SKM-1 treated with dmso at 0.1 percent for 144 hours (cell line): ENCODE measurements at regions not wholly inside any gene's neighbourhood (a gene's known extent, or its start where the extent isn't known, plus 50 kb on each side); places are given as distances from the start of the nearest gene placed in this dataset.

ENCODE experiments used
- DNase-seq: peaks from one replicate; lab custom pipeline; 2025; ENCODE audit not compliant: unreplicated experiment; lab: John Stamatoyannopoulos, UW

- DNase-seq: no peak
Measured at GRCh38 chrX:149161435-149162088, 343.5 kb downstream of the IDS start.

GRCh38 chrX:149157976-149158375 lies 347.1 kb downstream of the IDS start:
- no peak for DNase-seq

GRCh38 chrX:149152941-149153340 lies 352.2 kb downstream of the IDS start:
- DNase-seq: no peak

GRCh38 chrX:149151805-149152757 lies 353.0 kb downstream of the IDS start:
- DNase-seq: no peak

- DNase-seq: no peak
Measured at GRCh38 chrX:149145845-149146285, 359.2 kb downstream of the IDS start.

- no peak for DNase-seq
Measured at GRCh38 chrX:149131774-149132173, 373.3 kb downstream of the IDS start.

GRCh38 chrX:149129767-149130166 lies 375.3 kb downstream of the IDS start:
- DNase-seq: no peak

- DNase-seq: no peak
Measured at GRCh38 chrX:149124526-149125108, 380.5 kb downstream of the IDS start.

GRCh38 chrX:149121206-149121920 lies 383.7 kb downstream of the IDS start:
- DNase-seq: no peak

- DNase-seq: no peak
Measured at GRCh38 chrX:149120459-149120858, 384.6 kb downstream of the IDS start.

GRCh38 chrX:149114874-149115273 lies 390.2 kb downstream of the IDS start:
- DNase-seq: no peak

- DNase-seq: no peak
Measured at GRCh38 chrX:149114001-149114400, 391.1 kb downstream of the IDS start.

GRCh38 chrX:149097786-149098185 lies 407.3 kb downstream of the IDS start:
- no peak for DNase-seq

- DNase-seq: no peak
Measured at GRCh38 chrX:149092179-149092578, 412.9 kb downstream of the IDS start.

GRCh38 chrX:149079805-149080406 lies 425.2 kb downstream of the IDS start:
- no peak for DNase-seq

GRCh38 chrX:149074398-149074797 lies 430.7 kb downstream of the IDS start:
- DNase-seq: no peak

GRCh38 chrX:149073479-149073878 lies 431.6 kb downstream of the IDS start:
- no peak for DNase-seq

- DNase-seq: no peak
Measured at GRCh38 chrX:149069899-149070298, 435.2 kb downstream of the IDS start.

- no peak for DNase-seq
Measured at GRCh38 chrX:149060921-149061320, 444.2 kb downstream of the IDS start.
